ENCODE measurements at regions not wholly inside any gene's neighbourhood (a gene's known extent, or its start where the extent isn't known, plus 50 kb on each side); places are given as distances from the start of the nearest gene placed in this dataset.

GRCh38 chr21:35578347-35578782 is 482.0 kb downstream of the SETD4 start:
- no peak for TF ChIP-seq CTCF (IDR thresholded peaks at IDR 0.05; ENCODE audit: extremely low read depth, missing control alignments)
- no peak for DNase-seq (ENCODE audit: low spot score)

- no peak for TF ChIP-seq CTCF (IDR thresholded peaks at IDR 0.05; ENCODE audit: extremely low read depth, missing control alignments)
- no peak for DNase-seq (ENCODE audit: low spot score)
Measured at GRCh38 chr21:35575280-35575915, 484.9 kb downstream of the SETD4 start.

GRCh38 chr21:35573472-35574374 is 486.6 kb downstream of the SETD4 start:
- no peak for TF ChIP-seq CTCF (IDR thresholded peaks at IDR 0.05; ENCODE audit: extremely low read depth, missing control alignments)
- DNase-seq (ENCODE audit: low spot score), result no peak

- no peak for TF ChIP-seq CTCF (IDR thresholded peaks at IDR 0.05; ENCODE audit: extremely low read depth, missing control alignments)
Measured at GRCh38 chr21:35571910-35572309, 488.4 kb downstream of the SETD4 start.

GRCh38 chr21:35568643-35569042 is 491.7 kb downstream of the SETD4 start:
- no peak for TF ChIP-seq CTCF (IDR thresholded peaks at IDR 0.05; ENCODE audit: extremely low read depth, missing control alignments)
- no peak for DNase-seq (ENCODE audit: low spot score)

More at GRCh38 chr21:35571910-35572309, 488.4 kb downstream of the SETD4 start:
- no peak for DNase-seq (ENCODE audit: low spot score)

GRCh38 chr21:35566874-35567273 is 493.5 kb downstream of the SETD4 start:
- no peak for DNase-seq (ENCODE audit: low spot score)
- TF ChIP-seq CTCF (IDR thresholded peaks at IDR 0.05; ENCODE audit: extremely low read depth, missing control alignments), result no peak

GRCh38 chr21:35565204-35565611 is 495.1 kb downstream of the SETD4 start:
- no peak for DNase-seq (ENCODE audit: low spot score)

More at GRCh38 chr21:35565204-35565611, 495.1 kb downstream of the SETD4 start:
- TF ChIP-seq CTCF (IDR thresholded peaks at IDR 0.05; ENCODE audit: extremely low read depth, missing control alignments), result no peak
